ENCODE measurements at regions not wholly inside any gene's neighbourhood (a gene's known extent, or its start where the extent isn't known, plus 50 kb on each side); places are given as distances from the start of the nearest gene placed in this dataset.
"Not testable (repeated sequence)": the region's sequence is repeated elsewhere in the genome, so short reads cannot be mapped to it uniquely, and the experiment has no call there.

DNA sequence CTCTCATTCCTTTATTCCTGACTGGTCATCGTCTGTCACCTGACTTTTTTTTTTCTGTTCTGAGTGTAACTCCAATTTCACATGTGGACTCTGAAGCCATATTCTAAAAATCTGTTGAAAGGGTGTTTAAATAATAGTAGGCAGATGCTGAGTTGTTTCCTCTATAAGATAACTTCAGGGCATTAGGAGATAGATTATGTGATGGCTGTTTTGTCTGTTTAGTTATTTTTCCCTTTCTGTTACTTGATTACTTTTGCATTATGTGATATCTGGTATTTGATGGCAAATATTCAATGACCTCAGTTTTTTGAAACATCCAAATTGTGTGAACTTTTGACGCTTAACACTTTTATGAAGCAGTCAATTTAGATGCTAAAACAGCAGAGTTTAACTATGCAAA, 486.0 kb downstream of the BCKDHB start:
- intact Hi-C loops (cut with DNase I; ENCODE audit: low total_unique reads): no loop called here
- no peak for DNase-seq (ENCODE audit: low spot score in 2 of 2)
- TF ChIP-seq POLR2A (IDR thresholded peaks at IDR 0.05): no peak
- TF ChIP-seq, protein P1, sequence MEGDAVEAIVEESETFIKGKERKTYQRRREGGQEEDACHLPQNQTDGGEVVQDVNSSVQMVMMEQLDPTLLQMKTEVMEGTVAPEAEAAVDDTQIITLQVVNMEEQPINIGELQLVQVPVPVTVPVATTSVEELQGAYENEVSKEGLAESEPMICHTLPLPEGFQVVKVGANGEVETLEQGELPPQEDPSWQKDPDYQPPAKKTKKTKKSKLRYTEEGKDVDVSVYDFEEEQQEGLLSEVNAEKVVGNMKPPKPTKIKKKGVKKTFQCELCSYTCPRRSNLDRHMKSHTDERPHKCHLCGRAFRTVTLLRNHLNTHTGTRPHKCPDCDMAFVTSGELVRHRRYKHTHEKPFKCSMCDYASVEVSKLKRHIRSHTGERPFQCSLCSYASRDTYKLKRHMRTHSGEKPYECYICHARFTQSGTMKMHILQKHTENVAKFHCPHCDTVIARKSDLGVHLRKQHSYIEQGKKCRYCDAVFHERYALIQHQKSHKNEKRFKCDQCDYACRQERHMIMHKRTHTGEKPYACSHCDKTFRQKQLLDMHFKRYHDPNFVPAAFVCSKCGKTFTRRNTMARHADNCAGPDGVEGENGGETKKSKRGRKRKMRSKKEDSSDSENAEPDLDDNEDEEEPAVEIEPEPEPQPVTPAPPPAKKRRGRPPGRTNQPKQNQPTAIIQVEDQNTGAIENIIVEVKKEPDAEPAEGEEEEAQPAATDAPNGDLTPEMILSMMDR (IDR thresholded peaks at IDR 0.05): no peak
- WGBS, 2 donors: 83 to 90% methylated on average over 2 of the region's 2 CpGs
- no peak overlapping the region for H3K4me3 ChIP-seq (ENCODE audit: low read depth, poor library complexity, severe bottlenecking)

DNA sequence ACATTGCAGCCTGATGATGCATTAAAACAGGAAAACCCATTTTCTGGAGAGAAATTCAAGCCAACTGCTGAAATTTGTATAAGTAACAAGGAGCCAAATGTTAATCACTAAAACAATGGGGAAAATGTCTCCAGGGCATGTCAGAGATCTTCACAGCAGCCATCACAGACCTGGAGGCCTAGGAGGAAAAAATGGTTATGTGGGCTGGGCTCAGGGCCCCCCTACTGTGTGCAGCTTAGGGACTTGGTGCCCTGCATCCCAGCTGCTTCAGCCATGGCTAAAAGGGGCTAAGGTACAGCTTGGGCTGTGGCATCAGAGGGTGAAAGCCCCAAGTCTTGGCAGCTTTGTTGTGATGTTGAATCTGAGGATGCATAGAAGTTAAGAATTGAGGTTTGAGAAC, 479.8 kb downstream of the BCKDHB start:
- no peak for DNase-seq (ENCODE audit: low spot score in 2 of 2)
- intact Hi-C loops (cut with DNase I; ENCODE audit: low total_unique reads): no loop called here
- TF ChIP-seq, protein P1 (IDR thresholded peaks at IDR 0.05): no peak
- TF ChIP-seq POLR2A (IDR thresholded peaks at IDR 0.05): no peak
- H3K4me3 ChIP-seq (ENCODE audit: low read depth, poor library complexity, severe bottlenecking): no peak overlapping the region

DNA sequence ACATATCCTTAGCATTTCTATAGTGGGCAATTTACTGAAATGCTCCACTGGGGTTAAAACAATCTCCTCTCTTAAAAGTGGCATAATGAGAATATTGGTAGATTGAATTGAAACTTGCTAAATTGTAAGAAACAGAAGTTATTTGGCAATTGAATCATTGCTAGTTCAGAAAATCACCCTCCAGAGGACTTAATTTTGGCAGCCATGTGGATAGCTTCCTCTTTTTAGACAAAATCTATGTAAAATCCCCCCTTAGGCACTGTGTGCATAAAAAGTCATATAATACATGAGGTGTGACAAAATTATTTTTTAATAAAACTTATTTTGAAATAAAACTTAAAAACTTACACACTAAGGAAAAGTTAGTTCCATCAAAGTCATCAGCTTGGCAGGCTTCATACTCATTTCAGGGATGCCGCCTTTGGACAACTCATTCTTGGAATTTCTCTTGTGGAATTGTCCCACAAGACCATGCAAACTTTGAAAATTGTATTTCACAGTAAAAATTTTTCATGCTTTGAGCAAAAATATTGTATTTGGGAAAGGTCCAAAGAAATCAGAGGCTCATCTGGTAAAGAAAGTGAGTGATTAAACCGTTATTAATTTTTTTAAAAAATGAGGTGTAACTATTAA, 473.0 kb downstream of the BCKDHB start:
- 66 to 74% methylated on average over 2 of the region's 2 CpGs for WGBS, 2 donors
- TF ChIP-seq, protein P1 (IDR thresholded peaks at IDR 0.05): no peak
- no peak for TF ChIP-seq POLR2A (IDR thresholded peaks at IDR 0.05)
- intact Hi-C loops (cut with DNase I; ENCODE audit: low total_unique reads): no loop called here
- no peak overlapping the region for H3K4me3 ChIP-seq (ENCODE audit: low read depth, poor library complexity, severe bottlenecking)
- no peak for DNase-seq (ENCODE audit: low spot score in 2 of 2)

DNA sequence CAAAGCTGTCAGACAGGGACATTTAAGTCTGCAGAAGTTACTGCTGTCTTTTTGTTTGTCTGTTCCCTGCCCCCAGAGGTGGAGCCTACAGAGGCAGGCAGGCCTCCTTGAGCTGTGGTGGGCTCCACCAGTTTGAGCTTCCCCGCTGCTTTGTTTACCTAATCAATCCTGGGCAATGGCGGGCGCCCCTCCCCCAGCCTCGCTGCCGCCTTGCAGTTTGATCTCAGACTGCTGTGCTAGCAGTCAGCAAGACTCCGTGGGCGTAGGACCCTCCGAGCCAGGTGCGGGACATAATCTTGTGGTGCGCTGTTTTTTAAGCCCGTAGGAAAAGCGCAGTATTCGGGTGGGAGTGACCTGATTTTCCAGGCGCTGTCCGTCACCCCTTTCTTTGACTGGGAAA, 466.8 kb downstream of the BCKDHB start:
- 70 to 89% methylated on average over 15 of the region's 15 CpGs for WGBS, 2 donors
- H3K4me3 ChIP-seq (ENCODE audit: low read depth, poor library complexity, severe bottlenecking); DNase-seq (ENCODE audit: low spot score in 2 of 2); intact Hi-C loops (cut with DNase I; ENCODE audit: low total_unique reads): not testable (repeated sequence)

DNA sequence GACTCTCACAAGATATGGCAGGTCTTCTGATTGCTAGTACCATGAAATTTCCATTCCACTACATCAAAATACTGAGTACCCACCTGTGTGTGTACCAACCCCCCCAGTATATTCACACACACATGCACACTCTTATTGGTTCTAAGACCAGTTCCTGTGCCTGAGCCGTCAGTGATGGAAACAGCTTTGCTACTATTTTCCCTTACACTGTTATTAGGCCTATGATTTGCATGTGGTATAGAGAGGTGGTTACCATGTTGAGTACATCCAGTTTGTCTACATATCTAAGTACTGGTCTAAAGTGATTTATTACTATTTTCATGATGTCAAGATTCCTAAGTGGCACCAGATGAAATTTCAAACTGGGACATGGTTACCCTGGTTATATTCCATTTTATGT, 459.9 kb downstream of the BCKDHB start:
- no peak overlapping the region for H3K4me3 ChIP-seq (ENCODE audit: low read depth, poor library complexity, severe bottlenecking)
- no peak for DNase-seq (ENCODE audit: low spot score in 2 of 2)
- 83 to 88% methylated on average over 1 of the region's 1 CpG for WGBS, 2 donors
- intact Hi-C loops (cut with DNase I; ENCODE audit: low total_unique reads): no loop called here
- TF ChIP-seq, protein P1 (IDR thresholded peaks at IDR 0.05): no peak
- TF ChIP-seq POLR2A (IDR thresholded peaks at IDR 0.05): no peak

DNA sequence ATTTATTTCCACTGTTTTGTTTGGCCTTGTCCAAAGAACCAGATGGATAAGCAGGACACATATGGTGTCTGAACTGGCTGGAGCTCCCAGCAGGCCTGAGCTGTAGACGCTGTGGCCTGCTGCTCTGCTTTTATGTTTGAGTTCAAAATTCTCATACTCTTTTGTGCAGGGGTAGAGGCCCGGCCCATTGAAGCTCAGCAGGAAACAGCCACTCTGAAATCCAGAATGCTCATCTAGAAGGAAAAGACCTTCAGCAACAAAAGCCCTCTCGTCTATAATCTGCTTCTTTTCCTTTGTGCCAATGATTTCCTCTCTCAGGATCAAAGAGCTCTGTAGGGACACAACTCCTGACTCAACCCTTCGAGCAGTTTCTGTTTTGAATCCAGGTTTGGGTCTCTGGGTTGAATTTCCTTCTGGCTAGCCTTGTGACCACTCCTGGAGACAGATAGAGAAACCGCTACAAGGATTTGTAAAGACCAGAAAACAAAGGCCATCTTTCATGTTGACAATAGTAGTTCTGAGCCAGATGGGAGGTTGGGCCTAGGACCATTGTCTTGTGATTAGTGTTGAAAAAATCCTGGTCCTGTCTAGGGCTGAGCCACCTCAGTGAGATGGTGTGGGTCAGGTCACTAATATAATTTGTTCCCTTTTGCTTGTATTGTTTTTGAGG, 446.7 kb downstream of the BCKDHB start:
- TF ChIP-seq, protein P1 (IDR thresholded peaks at IDR 0.05): no peak
- no peak for TF ChIP-seq POLR2A (IDR thresholded peaks at IDR 0.05)
- WGBS, 2 donors: 71 to 84% methylated on average over 5 of the region's 5 CpGs
- no peak for DNase-seq (ENCODE audit: low spot score in 2 of 2)
- H3K4me3 ChIP-seq (ENCODE audit: low read depth, poor library complexity, severe bottlenecking): no peak overlapping the region
- intact Hi-C loops (cut with DNase I; ENCODE audit: low total_unique reads): no loop called here

Data from lower leg skin (tissue), 4 donors.